HFF-Myc (cell line): ENCODE measurements at regions not wholly inside any gene's neighbourhood (a gene's known extent, or its start where the extent isn't known, plus 50 kb on each side); places are given as distances from the start of the nearest gene placed in this dataset.

Experiments
- DNase-seq: peaks from one replicate; pipeline ENCODE4 v3.0.0-alpha.2; 2011; ENCODE audit warnings: low read depth; ENCODE audit errors: extremely low read depth
- H3K4me3 ChIP-seq: replicated peaks from 2 replicates; pipeline ENCODE4 v1.5.1; 2011; ENCODE audit warnings: low read depth, mild to moderate bottlenecking, control low read depth, low read length
- CTCF ChIP-seq: IDR thresholded peaks from 2 replicates; pipeline ENCODE4 v1.5.1; 2012; ENCODE audit warnings: mild to moderate bottlenecking, low read depth, low read length, control low read depth; ENCODE audit errors: missing control alignments

GRCh38 chr10:69732826-69733150 is 68.9 kb upstream of the COL13A1 start:
- no peak for TF ChIP-seq CTCF
- no peak for DNase-seq
- no peak overlapping the region for H3K4me3 ChIP-seq

- no peak for DNase-seq
- no peak overlapping the region for H3K4me3 ChIP-seq
- no peak for TF ChIP-seq CTCF
These were observed 67.9 kb upstream of the COL13A1 start for GRCh38 chr10:69733791-69734261.

- TF ChIP-seq CTCF, result no peak
- no peak for DNase-seq
- H3K4me3 ChIP-seq, result no peak overlapping the region
These were observed 67.3 kb upstream of the COL13A1 start for GRCh38 chr10:69734416-69734796.

GRCh38 chr10:69734797-69735468 is 66.8 kb upstream of the COL13A1 start:
- no peak for TF ChIP-seq CTCF
- DNase-seq, result no peak
- no peak overlapping the region for H3K4me3 ChIP-seq

GRCh38 chr10:69736886-69737641 is 64.6 kb upstream of the COL13A1 start:
- H3K4me3 ChIP-seq, result no peak overlapping the region
- TF ChIP-seq CTCF, result no peak
- DNase-seq, result no peak

GRCh38 chr10:69738071-69738470 is 63.6 kb upstream of the COL13A1 start:
- DNase-seq, result no peak
- no peak overlapping the region for H3K4me3 ChIP-seq
- TF ChIP-seq CTCF, result no peak
